Erythroblast (primary cell): ENCODE measurements at regions not wholly inside any gene's neighbourhood (a gene's known extent, or its start where the extent isn't known, plus 50 kb on each side); places are given as distances from the start of the nearest gene placed in this dataset.

Experiments
- GATA1 ChIP-seq: IDR thresholded peaks from 2 replicates; pipeline ENCODE4 v1.6.1; 2011; ENCODE audit warnings: low read depth, mild to moderate bottlenecking, control low read depth, low read length, moderate library complexity
- POLR2A ChIP-seq: IDR thresholded peaks from 2 replicates; pipeline ENCODE4 v1.6.1; 2011; ENCODE audit warnings: mild to moderate bottlenecking, low read length

DNA sequence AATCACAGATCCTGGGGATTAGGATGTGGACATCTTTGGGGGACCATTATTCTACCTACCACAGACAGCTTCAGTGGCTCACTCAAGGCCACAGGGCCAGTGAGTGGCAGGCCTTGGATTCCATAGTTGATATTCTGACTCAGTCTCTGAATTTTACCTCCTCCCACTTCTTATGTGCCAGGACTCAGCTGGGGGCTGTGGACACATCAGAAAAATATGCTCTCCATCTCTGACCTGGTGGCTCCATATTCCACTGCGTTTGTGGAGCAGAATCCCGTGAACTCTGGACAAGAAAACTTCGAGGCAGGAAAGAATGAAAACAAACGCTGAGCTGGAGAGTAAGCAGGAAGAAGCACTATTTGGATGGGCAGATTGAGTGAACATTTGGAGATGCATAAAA lies 301.8 kb upstream of the MAF start:
- no peak for TF ChIP-seq POLR2A
- no peak for TF ChIP-seq GATA1
